GM18909 (cell line): ENCODE measurements at regions not wholly inside any gene's neighbourhood (a gene's known extent, or its start where the extent isn't known, plus 50 kb on each side); places are given as distances from the start of the nearest gene placed in this dataset.
"Not testable (repeated sequence)": the region's sequence is repeated elsewhere in the genome, so short reads cannot be mapped to it uniquely, and the experiment has no call there.

ENCODE experiments used
- ATAC-seq: cut with Tn5 transposase; IDR thresholded peaks from one replicate; pipeline ENCODE4 v1.9.1; 2021; ENCODE audit warnings: mild to moderate bottlenecking; ENCODE audit not compliant: unreplicated experiment, poor library complexity

DNA sequence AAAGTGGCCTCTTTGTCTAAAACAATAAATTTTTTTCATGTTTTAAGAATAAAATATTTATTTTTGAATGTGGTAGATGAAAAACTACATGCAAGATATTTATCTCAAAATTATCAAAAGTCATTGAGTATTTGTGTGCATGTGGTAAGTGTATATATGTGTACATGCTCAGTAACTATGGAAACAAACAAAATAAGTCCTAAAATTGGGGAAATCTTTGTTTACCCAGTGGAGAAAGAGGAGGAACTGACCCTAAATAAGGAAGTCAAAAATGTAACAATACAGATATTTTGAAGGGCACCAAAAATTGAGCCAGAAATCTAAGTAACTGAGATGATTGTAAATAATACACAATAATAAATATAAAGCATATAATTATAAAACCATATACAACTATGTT, 639.2 kb downstream of the MAFB start:
- no peak for ATAC-seq

DNA sequence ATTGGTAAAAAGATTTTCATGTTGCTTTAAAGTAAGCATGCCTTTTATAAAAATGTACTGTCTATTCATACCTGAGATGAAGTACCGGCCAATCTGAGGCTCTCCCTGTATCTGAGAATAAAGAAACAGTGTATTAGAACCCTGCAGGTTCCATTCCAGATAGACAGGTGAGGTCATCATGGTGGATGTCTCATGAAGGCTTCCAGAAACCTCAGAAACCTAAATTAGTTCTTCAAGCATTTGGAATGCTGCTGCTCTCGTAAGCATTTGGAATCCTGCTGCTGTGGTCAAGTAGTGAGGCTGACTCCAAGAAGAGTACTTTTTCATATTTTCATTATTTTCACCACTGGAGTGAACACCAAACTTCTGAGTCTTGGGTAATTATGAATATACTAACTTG, 642.3 kb downstream of the MAFB start:
- ATAC-seq: no peak

DNA sequence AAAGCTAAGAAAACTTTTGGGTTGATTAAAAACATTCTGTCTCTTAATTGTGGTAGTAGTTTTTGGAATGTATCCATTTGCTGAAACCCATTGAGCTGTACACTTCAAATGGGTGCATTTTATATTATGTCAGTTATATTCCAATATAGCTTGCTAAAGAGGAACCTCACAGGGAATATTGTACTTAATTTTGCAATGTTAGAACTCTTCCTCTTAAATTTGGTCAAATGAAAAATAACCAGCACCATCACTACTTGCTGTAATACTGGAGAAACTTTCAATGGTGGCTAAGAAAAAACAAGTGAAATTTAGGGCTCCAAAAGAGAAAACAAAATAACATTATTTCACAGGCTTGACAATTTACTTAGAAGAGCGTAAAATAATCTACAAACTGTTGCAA, 651.5 kb downstream of the MAFB start:
- ATAC-seq: no peak

DNA sequence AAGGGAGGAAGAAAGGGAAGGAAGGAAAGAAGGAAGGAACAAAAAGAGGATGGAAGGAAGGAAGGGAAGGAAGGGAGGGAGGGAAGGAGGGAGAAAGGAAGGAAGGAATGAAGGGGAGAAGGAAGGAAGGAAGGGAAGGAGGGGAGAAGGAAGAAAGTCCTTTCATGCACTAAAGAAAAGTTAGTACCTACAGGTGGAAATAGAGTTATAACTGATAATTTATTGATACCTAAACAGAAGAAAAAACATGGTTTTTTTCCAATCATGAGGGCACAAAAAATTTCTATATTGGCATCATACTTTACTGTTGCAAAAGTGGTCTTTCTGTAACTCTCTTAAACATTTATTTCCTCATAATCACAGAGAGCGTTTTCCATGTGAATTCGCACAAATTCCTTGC, 659.4 kb downstream of the MAFB start:
- no peak for ATAC-seq

DNA sequence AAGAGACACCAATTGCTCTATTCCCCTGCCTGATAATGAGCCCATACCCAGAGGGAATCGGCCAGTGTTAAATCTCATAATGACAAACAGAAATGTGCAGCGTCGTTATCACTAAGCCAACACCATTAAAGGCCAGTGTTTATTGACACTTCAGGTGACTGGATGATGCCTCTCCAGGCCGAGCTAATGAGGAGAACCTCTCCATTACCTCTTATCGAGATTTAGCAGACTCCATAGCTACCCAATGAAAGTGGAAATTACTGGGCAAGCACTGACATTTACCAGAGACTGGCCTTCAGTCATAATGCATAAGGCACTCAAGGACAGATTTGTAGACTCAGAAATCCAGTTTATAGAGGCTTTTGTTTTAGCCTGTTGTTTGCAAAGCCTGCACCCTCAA, 669.5 kb downstream of the MAFB start:
- ATAC-seq: no peak

DNA sequence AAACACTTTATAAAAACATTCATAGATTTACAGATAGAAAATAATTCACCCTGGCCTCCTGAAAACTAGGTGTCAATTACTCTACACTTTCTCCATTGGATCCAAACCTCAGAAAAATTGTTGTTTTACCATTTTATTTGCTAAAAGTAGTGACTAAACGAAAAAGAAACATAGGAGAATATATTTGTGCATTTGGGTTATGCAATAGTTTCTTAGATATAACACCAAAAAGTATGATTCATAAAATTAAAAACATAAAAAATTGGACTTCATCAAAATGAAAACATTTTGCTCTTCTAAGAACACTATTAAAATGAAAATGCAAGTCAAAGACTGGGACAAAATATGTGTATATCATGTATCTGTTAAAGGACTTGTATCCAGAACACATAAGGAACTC, 671.3 kb downstream of the MAFB start:
- ATAC-seq: no peak

DNA sequence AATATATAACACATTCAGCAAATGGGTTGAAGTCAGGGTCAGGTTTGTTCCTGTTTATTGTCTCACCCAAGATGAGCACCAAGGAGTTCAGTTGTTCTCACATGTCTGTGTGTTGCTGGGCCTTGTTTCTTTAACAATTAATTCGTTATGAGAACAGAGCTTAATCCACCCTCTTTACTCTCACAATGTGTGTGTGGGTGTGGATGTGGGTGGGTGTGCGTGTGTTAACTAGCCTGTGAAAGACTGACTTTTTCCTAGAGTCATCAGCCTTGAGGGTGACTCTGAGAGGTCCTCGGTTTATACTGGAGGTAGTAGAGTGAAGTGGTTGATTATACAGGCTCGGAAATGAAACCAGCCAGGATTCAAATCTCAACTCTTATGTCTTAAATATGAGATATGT, 672.1 kb downstream of the MAFB start:
- no peak for ATAC-seq

DNA sequence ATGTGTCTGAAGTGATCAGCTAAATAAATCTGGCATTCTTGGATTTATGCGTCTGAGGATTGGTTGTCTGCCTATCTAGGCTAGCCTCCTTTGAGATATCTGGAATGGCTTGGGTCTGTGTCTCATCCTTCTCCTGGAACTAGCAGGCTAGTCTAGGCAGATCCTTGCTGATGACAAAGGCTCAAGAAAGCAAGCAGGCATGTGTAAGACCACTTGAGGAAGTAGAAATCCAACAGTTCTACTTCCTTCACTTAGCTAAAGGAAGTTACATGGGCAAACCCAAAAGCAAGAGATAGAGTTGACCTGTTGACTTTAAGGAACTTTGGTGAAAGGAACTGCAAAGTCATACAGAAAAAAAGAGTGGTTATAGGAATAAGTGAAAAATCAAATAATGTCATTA, 672.6 kb downstream of the MAFB start:
- no peak for ATAC-seq

DNA sequence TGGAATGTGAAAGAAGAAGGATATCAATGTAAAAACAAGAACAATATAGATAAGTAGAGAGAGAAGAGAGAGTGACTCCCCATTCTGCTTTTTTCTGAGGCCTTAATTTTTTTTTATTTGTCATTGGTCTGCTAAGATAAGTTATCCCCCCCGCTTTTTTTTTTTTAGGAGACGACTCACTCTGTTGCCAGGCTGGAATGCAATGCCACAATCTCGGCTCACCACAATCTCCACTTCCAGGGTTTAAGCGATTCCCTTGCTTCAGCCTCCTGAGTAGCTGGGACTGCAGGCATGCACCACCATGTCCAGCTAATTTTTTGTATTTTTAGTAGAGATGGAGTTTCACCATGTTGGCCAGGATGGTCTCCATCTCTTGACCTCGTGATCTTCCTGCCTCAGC, 677.0 kb downstream of the MAFB start:
- not testable (repeated sequence) for ATAC-seq

DNA sequence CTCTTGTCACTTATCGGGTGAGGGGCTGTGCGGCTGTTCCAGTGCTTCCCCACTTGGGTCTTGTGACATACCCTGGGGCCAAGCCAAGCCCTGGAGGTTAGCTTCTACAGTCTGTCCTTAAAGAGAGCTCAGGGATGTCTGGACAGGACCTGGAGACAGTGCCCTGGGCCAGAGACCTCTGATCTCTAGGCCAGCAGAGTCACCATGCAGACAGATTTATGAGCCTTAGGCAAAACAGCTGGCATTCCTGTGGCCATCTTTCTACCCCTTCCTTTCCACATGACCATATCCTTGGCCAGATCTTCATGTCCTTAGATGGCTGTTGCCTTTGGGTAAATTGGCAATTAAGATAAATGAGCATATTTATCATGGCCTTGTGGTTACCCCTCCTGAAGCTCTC, 678.6 kb downstream of the MAFB start:
- ATAC-seq: no peak

DNA sequence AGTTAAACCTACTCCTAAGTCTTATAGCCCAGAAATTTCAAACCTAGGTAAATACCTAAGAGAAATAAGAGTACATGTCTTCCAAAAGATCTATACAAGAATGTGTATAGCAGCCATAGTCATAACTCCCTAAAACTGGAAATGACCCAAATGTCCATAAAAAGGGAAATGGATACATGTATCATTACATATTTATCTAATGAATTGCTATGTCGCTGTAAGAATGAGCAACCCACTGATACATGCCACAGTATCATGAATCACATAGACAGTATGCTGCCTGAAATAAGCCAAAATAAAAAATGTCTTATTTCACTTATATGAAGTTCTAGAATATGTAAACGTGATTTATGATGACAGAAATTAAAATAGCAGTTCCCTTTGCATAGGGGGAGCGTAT, 679.5 kb downstream of the MAFB start:
- ATAC-seq: no peak

DNA sequence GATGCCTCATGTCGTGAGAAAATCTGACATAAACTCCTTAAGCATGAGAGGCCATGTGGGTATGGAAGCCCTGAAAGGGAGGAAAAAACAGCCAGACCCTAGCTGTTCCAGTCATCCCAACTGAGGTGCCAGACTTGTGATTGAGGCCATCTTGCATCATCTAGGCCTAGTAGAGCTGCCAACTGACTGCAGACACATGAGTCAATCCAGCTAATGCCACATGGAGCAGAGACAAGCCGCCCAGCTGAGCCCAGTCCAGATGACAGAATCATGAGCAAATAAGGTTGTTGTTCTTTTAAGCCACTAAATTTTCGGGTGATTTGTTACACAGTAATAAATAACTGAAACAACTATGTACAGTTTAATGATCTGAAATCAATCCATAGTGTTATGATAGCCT, 680.9 kb downstream of the MAFB start:
- ATAC-seq: no peak

DNA sequence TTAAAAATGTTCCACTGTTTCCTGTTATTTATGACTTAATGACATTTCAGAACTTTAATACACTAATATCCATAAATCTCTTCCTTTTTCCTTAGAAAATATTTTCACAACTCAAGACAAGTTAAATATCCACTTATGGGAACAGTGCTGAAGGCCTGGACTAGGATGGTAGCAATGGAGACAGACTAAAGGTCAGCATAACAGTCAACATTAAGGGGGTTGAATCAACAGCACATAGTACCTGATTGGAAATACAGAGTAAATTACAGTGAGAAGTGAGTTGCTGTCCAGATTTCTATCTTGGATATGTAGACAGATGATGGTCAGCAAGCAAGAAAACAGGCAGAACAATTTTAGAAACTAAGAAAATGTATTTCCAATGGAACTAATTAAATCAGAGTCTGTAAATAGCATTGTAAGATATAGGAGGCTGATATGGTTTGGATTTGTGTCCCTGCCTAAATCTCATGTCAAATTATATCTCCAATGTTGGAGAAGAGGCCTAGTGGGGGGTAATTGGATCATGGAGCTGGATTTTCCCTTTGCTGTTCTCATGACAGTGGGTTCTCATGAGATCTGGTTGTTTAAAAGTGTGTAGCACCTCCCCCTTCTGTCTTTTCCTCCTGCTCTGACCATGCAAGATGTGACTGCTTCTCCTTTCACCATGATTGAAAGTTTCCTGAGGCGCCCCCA, 682.7 kb downstream of the MAFB start:
- ATAC-seq: no peak

DNA sequence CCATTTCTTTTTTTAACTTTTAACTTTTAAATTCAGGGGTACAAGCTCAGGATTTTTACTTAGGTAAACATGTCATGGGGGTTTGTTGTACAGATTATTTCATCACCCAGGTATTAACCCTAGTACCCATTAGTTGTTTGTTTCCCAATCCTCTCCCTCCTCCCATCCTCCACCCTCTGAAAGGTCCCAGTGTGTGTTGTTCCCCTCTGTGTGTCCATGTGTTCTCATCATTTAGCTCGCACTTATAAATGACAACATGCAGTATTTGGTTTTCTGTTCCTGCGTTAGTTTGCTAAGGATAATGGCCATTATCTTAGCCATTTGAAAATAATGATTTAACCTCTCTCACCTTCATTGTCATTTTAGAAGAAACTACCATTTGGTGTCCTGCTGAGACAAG, 684.9 kb downstream of the MAFB start:
- ATAC-seq: not testable (repeated sequence)

DNA sequence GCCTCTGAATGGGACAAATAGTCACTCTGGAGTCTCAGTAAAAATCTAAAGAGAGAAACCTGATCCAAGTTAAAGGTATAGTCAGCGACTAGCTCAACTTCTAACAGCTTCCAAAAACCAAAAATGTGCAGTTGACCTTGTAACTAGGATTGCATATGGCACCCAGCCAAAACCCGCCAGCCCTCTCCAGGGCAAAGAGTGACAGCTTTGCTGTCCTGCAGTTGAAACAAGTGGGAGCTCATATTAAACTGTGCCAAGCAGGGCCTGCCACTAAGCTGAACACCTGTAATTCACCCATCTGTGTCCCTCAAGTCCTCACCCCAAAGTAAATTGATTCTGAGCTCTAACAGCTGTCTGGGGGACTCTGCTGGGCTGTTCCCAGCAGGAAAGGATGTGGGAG, 695.3 kb downstream of the MAFB start:
- no peak for ATAC-seq

DNA sequence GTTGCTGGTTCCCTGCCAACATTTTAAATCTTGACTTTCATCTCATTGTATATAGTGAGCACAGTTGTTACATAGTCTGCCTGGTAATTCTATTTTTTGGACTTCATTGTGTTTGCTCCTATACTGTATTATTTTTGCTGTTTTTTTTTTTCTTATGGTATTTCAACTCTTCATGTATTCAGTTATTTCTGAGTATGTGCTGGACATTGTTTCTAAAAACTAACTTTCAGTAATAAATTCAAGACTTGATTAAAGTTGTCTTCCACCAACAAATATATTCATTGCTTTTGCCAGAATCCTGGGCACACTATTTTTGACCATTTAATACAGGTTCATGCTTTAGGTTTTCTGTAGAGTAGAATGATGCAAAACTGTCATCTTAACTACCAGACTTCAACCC, 698.3 kb downstream of the MAFB start:
- ATAC-seq: no peak

DNA sequence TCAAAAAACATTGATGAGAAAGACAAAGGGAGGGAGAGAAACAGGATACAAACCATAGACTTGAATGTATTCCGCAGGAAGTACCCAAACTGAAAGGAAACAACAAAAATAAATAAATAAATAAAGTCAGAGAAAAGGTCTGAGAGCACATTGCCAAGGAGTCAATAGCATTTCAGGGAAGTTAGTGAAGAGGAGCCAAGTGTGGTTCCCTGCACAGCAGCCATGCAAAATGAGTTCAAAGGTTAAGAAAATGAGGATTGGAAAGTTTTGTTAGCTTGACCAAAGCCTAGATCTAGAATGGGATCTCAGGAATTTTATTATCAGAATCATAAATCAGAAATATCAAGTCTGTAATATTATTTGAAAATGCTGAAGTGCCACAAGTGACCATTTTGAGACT, 700.0 kb downstream of the MAFB start:
- no peak for ATAC-seq

DNA sequence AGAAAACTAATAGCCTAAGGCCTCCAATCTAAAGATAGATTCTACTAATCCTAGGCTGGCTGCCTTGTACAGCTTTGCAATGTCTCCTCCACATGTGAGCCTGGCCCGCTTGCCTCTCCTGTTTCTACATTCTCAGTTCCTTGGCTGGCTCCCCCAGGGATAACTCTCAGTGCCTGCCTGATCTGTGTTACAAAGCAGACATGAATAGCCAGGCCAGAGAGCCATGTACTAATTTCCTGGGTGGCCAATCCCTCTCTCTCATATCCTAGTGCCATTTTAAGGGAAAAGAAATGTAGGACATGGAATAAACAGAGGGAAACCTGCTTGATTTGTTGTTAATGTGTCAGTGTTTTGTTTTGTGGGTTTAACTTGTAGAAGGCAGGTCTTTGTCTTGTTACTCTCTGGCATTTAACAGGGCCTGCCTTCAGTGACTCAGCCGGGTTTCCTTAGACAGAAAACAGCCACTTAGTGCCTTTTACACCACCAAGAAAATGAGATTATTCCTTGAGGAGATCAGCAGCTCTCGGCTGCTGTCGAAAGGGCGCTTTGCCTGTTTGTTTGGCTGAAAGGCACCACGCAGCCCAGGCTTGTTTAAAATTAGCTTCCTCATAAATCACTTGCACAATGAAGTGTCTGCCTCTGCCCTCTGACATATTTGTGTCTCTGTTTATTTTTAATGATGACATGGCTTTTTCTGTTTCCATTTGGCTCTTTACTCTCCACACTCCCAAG, 702.7 kb downstream of the MAFB start:
- ATAC-seq: no peak

DNA sequence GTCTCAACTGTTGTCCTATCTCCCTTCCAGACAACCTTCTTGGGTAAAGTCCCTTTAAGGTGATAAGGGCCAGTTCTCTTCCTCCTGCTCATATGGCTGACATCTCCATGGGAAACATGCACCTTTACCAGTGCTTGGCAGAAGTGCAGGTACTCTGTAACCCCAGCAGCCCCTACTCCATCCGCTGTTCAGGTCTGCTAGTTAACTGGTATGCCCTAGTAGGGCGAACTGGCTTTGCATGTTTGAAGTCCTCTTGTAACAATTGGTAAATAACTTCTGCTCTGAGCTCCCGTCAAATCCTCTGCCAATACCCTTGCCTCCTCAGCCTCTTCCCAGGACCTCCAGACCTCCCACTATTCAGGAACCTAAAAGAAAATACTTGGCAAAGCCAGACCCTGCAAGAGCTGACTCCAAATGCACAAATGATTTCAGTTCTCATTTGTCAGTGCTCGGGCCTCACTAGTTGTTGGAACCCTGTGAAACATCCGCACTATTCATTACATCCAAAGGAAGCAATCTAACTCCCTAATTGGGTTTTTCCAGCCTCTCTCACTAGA, 703.7 kb downstream of the MAFB start:
- ATAC-seq: no peak

DNA sequence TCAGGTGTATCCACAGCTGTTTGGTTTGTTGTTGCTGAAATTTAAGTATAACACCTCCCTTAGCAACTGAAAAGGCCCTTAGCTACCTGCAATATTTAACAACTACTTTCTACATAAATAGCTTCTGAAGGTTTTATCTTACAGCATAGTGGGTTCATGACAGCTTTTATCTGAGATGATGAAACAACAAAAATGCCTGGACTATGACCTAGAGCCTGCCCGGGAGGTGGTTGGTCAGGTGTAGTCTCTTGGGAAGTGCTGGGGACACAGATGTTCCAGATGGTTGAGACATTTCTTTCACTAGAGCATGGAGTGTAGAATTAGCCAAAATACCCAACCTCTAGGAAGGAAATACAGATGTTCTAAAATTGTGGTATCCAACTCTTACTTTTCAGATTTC, 705.4 kb downstream of the MAFB start:
- ATAC-seq: no peak

DNA sequence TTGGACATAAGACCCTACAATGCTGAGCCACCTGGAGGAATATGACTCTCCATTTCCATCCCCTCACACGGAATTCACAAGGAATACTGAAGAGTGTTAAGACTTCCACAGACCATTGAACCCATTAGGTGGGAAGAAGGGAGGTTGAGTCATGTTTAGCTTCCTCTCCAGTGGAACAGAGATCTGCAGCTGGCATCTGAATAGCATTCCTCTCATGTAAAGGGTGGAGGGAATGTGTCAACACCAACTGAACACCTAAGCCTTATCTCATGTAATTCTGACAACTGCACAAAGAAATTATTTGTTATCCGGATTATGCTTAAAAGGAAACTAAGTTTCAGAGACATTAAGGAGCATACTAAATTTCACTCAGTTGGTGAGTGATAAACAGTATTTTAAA, 705.9 kb downstream of the MAFB start:
- ATAC-seq: no peak

DNA sequence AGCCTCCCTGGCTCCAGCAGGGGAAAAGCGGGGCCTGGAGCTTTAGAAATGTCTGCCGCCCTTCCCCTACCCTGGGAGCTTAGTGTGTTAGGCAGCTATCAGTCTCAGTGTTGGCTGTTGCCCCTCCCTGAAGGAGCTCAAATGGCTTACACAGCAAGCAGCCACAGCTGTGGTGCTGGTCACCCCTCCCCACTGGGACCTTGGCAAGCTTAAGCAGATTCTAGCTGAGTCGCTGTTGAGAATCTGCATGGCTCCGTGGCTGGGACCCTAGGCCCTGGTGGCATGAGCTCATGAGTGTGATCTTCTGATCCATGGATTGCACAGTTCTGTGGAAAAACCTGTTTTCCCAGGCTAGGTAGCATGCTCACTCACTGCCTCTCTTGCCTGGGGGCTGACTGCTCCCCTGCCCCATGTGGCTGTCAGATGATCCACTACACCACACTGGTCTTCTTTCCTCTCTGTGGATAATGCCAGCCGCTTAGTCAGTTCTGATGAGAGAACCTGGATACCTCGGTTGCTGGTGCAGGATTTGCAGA, 714.0 kb downstream of the MAFB start:
- ATAC-seq: no peak
